ENCODE measurements at regions not wholly inside any gene's neighbourhood (a gene's known extent, or its start where the extent isn't known, plus 50 kb on each side); places are given as distances from the start of the nearest gene placed in this dataset.

DNA sequence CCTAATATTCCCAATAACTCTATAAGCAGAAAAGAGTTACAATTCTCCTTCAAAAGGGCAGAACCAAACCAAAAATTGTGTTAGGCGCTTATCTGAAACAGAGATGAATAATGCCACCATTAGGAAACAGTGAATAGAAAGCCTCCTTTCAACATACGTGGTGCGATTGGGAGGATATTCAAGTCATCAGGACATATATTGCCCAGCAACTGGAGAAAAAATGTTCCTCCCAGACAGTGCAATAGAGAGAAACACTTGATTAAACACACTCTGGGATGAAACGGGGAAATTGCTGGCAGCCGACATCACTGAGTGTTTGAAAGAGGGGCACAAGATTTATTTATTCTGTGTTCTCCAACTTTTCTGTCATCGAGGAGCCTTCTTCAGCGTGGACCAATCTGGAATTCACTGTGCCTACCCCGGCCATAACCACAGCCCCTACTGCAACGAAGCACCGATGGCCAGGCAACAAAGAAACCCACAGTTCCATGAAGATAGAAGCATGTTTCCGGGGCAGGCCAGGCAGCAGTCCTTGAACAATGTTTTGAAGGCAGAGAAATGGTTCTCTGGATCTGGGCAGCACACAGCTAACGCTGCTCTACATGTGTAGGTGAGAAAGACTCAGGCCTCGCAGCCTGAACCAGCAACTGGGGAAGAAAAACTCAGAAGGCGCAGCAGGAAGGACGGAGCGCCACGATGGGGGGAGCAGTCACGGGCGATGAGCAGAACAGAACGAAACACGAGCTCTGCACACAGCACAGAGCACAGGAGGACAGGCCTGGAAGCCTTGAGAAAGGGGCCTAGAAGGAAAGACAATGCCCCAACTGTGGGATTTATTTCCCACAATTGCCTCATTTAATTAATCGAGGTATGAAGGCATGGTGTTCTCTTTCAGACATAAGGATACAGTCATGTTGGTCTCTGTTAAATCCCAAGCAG lies 234.2 kb upstream of the FOXQ1 start:
- TF ChIP-seq, protein P1, sequence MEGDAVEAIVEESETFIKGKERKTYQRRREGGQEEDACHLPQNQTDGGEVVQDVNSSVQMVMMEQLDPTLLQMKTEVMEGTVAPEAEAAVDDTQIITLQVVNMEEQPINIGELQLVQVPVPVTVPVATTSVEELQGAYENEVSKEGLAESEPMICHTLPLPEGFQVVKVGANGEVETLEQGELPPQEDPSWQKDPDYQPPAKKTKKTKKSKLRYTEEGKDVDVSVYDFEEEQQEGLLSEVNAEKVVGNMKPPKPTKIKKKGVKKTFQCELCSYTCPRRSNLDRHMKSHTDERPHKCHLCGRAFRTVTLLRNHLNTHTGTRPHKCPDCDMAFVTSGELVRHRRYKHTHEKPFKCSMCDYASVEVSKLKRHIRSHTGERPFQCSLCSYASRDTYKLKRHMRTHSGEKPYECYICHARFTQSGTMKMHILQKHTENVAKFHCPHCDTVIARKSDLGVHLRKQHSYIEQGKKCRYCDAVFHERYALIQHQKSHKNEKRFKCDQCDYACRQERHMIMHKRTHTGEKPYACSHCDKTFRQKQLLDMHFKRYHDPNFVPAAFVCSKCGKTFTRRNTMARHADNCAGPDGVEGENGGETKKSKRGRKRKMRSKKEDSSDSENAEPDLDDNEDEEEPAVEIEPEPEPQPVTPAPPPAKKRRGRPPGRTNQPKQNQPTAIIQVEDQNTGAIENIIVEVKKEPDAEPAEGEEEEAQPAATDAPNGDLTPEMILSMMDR (IDR thresholded peaks at IDR 0.05) = no peak
- TF ChIP-seq POLR2A (IDR thresholded peaks at IDR 0.05) = no peak

Measured in testis (tissue), 2 donors.